NCI-H128 (cell line): ENCODE measurements at regions not wholly inside any gene's neighbourhood (a gene's known extent, or its start where the extent isn't known, plus 50 kb on each side); places are given as distances from the start of the nearest gene placed in this dataset.

Experiments
- DNase-seq: peaks from one replicate; lab custom pipeline; 2025; ENCODE audit not compliant: unreplicated experiment; lab: John Stamatoyannopoulos, UW

GRCh38 chr18:32621034-32621433 is 150.4 kb upstream of the GAREM1 start:
- DNase-seq, result no peak

GRCh38 chr18:32618546-32618945 is 147.9 kb upstream of the GAREM1 start:
- DNase-seq, result no peak

- no peak for DNase-seq
Observed at GRCh38 chr18:32613821-32614220, 143.1 kb upstream of the GAREM1 start.

GRCh38 chr18:32612651-32613050 is 142.0 kb upstream of the GAREM1 start:
- no peak for DNase-seq

- DNase-seq, result no peak
Observed at GRCh38 chr18:32610176-32610575, 139.5 kb upstream of the GAREM1 start.

GRCh38 chr18:32607816-32608215 is 137.1 kb upstream of the GAREM1 start:
- no peak for DNase-seq

- DNase-seq, result no peak
Observed at GRCh38 chr18:32598144-32598543, 127.5 kb upstream of the GAREM1 start.

GRCh38 chr18:32596501-32596900 is 125.8 kb upstream of the GAREM1 start:
- no peak for DNase-seq

GRCh38 chr18:32595832-32596231 is 125.2 kb upstream of the GAREM1 start:
- no peak for DNase-seq

GRCh38 chr18:32588191-32588590 is 117.5 kb upstream of the GAREM1 start:
- DNase-seq, result no peak

- no peak for DNase-seq
Observed at GRCh38 chr18:32583431-32583830, 112.7 kb upstream of the GAREM1 start.

GRCh38 chr18:32582455-32582854 is 111.8 kb upstream of the GAREM1 start:
- DNase-seq, result no peak

GRCh38 chr18:32577561-32577960 is 106.9 kb upstream of the GAREM1 start:
- no peak for DNase-seq

- DNase-seq, result no peak
Observed at GRCh38 chr18:32576296-32576916, 105.7 kb upstream of the GAREM1 start.

GRCh38 chr18:32566960-32567359 is 96.3 kb upstream of the GAREM1 start:
- no peak for DNase-seq

- DNase-seq, result no peak
Observed at GRCh38 chr18:32553640-32554365, 83.1 kb upstream of the GAREM1 start.

- no peak for DNase-seq
Observed at GRCh38 chr18:32553174-32553573, 82.5 kb upstream of the GAREM1 start.

- peak; percentile 33 for DNase-seq
Observed at GRCh38 chr18:32552421-32553030, 81.8 kb upstream of the GAREM1 start.

- DNase-seq, result no peak
Observed at GRCh38 chr18:32550963-32551362, 80.3 kb upstream of the GAREM1 start.

- DNase-seq, result no peak
Observed at GRCh38 chr18:32549248-32550110, 78.8 kb upstream of the GAREM1 start.

GRCh38 chr18:32548688-32549087 is 78.0 kb upstream of the GAREM1 start:
- DNase-seq, result peak; percentile 72
